NCI-H1694 (cell line): ENCODE measurements at regions not wholly inside any gene's neighbourhood (a gene's known extent, or its start where the extent isn't known, plus 50 kb on each side); places are given as distances from the start of the nearest gene placed in this dataset.

Experiments used
- DNase-seq: peaks from one replicate; lab custom pipeline; 2025; lab: John Stamatoyannopoulos, UW

- DNase-seq: no peak
Observed at GRCh38 chr9:630817-631216, 210.7 kb upstream of the DMRT1 start.

GRCh38 chr9:631596-631995 lies 209.9 kb upstream of the DMRT1 start:
- DNase-seq: no peak

- DNase-seq: no peak
Observed at GRCh38 chr9:633461-633860, 208.0 kb upstream of the DMRT1 start.

GRCh38 chr9:636931-637591 lies 204.4 kb upstream of the DMRT1 start:
- no peak for DNase-seq

- no peak for DNase-seq
Observed at GRCh38 chr9:638152-638551, 203.3 kb upstream of the DMRT1 start.

GRCh38 chr9:642014-642413 lies 199.5 kb upstream of the DMRT1 start:
- DNase-seq: no peak

GRCh38 chr9:643966-644365 lies 197.5 kb upstream of the DMRT1 start:
- no peak for DNase-seq

- no peak for DNase-seq
Observed at GRCh38 chr9:647522-647921, 194.0 kb upstream of the DMRT1 start.

- peak; percentile 4 for DNase-seq
Observed at GRCh38 chr9:649128-650074, 192.1 kb upstream of the DMRT1 start.

GRCh38 chr9:650362-650761 lies 191.1 kb upstream of the DMRT1 start:
- no peak for DNase-seq

- no peak for DNase-seq
Observed at GRCh38 chr9:651371-651770, 190.1 kb upstream of the DMRT1 start.

- DNase-seq: peak; percentile 11
Observed at GRCh38 chr9:652914-653313, 188.6 kb upstream of the DMRT1 start.

GRCh38 chr9:653421-653820 lies 188.1 kb upstream of the DMRT1 start:
- no peak for DNase-seq

GRCh38 chr9:653856-654387 lies 187.6 kb upstream of the DMRT1 start:
- no peak for DNase-seq

- no peak for DNase-seq
Observed at GRCh38 chr9:655875-656274, 185.6 kb upstream of the DMRT1 start.

- no peak for DNase-seq
Observed at GRCh38 chr9:656926-657568, 184.4 kb upstream of the DMRT1 start.

GRCh38 chr9:659286-659685 lies 182.2 kb upstream of the DMRT1 start:
- no peak for DNase-seq

GRCh38 chr9:660227-660626 lies 181.3 kb upstream of the DMRT1 start:
- no peak for DNase-seq

- no peak for DNase-seq
Observed at GRCh38 chr9:663541-663940, 178.0 kb upstream of the DMRT1 start.

- DNase-seq: no peak
Observed at GRCh38 chr9:665296-665695, 176.2 kb upstream of the DMRT1 start.

GRCh38 chr9:671997-672396 lies 169.5 kb upstream of the DMRT1 start:
- DNase-seq: no peak

- DNase-seq: no peak
Observed at GRCh38 chr9:672851-673250, 168.6 kb upstream of the DMRT1 start.
